NOMO-1 treated with DMSO at 0.1 percent for 48 hours (cell line): ENCODE measurements at regions not wholly inside any gene's neighbourhood (a gene's known extent, or its start where the extent isn't known, plus 50 kb on each side); places are given as distances from the start of the nearest gene placed in this dataset.

Experiments
- DNase-seq: peaks from one replicate; lab custom pipeline; 2025; ENCODE audit not compliant: unreplicated experiment; lab: John Stamatoyannopoulos, UW

DNA sequence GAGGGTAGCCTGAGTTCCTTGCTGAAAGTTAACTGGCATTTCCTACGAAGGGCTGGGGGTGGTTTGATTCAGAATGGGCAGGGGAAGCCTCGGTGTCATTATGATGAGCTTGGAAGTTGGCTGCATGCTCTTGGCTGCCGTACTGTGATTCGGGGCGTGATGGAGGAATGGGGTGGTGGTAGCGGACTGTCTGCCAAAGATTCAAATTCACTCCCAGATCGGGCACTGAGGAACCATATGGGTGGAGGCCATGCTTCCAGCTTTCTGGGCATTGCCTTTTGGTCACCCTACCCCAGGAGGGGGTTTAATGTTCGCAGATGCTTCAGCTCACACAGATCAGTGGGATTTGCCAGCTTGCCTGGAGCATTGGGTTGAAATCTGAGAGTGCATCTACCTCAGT, 492.8 kb upstream of the EEF2KMT start:
- no peak for DNase-seq

GRCh38 chr16:5589812-5590373, 492.3 kb upstream of the EEF2KMT start:
- no peak for DNase-seq

GRCh38 chr16:5584109-5584508, 486.5 kb upstream of the EEF2KMT start:
- DNase-seq = no peak

DNA sequence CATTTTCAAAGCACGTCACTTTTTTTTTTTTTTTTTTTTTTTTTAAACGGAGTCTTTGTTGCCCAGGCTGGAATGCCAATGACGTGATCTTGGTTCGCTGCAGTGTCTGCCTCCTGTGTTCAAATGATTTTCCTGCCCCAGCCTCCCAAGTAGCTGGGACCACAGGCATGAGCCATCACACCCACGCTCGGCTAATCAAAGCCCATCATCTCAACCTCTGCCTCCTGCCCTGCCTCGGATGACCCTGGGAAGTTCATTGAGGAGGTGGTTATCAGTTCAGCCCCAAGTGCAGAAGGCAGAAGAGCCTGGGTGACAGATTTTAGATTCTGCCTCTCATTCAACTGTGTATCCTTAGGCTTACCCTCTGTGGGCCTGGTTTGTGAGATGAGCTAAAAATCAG, 484.9 kb upstream of the EEF2KMT start:
- no peak for DNase-seq

GRCh38 chr16:5581908-5582307, 484.3 kb upstream of the EEF2KMT start:
- DNase-seq = no peak

DNA sequence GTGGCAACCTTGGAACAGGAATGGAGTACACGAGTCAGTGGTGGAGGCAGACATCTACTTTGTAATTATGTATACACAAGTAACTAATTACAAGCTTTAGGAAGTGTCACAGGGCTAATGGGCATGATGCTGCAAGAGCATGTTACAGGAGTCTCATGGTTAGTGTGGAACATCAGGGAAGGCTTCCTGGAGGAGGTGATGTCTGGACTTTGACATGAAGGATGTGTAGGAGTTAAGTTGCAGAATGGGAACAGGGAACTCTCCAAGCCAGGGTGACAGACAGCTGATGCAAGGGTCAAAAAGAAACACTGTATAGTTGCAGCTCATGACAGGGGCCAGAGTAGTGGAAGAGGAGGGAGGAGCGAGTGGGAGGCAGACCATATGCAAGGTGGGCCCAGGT, 483.8 kb upstream of the EEF2KMT start:
- DNase-seq = no peak

- no peak for DNase-seq
Observed at GRCh38 chr16:5580772-5581171, 483.2 kb upstream of the EEF2KMT start.

DNA sequence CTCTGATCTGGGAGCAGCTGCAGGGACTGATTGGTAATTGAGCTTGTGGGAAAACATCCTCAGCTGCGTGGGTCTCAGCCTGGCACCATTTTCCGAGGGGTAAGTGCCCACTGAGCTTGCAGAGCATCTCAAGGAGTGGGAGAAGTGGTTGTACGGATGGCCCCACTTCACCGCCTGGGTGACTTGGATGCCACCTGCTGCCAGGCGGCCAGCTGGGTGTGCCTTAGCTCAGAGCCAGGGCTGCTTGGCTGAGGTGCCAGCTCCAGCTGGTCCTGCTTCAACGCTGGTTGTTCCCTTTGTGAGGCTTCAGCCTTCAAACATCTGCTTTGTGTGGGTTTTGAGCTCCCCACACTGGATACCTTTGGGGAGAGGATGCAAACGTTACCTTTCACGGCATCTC, 482.7 kb upstream of the EEF2KMT start:
- DNase-seq = no peak

DNA sequence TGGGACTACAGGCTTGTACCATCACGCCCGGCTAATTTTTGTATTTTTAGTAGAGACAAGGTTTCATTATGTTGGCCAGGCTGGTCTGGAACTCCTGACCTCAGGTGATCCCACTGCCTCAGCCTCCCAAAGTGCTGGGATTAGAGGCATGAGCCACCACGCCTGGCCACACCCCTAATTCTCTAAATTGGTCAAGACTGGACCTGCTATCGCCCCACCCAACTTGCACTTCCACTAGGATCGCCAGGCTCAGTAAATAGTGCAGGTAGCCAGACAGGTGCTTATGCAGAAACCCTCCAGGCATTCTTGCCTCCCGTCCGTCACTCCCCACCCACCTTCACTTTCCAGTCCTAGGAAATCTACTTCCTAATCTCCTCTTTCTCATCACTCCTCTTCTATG, 481.4 kb upstream of the EEF2KMT start:
- DNase-seq = no peak

DNA sequence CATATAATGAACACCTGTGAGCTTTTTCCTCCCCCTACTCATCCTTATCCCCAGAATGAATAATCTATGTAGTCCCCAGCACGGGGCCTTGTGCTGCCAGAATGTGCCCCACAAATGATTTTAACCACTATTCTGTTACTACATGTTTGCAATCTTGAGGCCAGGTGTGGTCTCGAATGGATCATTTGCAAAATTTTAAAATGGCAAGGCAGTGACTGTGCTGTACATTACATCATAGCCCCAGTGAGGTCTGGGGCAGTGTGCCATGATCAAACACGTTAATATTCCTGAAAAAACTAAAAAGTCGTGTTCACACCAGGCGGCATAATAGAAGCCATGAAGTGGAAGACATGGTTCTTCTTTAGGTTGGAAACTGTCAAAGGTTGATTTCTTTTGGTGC, 479.9 kb upstream of the EEF2KMT start:
- DNase-seq = no peak

- DNase-seq = no peak
Observed at GRCh38 chr16:5575646-5576245, 478.2 kb upstream of the EEF2KMT start.

GRCh38 chr16:5575121-5575520, 477.5 kb upstream of the EEF2KMT start:
- no peak for DNase-seq

GRCh38 chr16:5572056-5572455, 474.5 kb upstream of the EEF2KMT start:
- DNase-seq = no peak

DNA sequence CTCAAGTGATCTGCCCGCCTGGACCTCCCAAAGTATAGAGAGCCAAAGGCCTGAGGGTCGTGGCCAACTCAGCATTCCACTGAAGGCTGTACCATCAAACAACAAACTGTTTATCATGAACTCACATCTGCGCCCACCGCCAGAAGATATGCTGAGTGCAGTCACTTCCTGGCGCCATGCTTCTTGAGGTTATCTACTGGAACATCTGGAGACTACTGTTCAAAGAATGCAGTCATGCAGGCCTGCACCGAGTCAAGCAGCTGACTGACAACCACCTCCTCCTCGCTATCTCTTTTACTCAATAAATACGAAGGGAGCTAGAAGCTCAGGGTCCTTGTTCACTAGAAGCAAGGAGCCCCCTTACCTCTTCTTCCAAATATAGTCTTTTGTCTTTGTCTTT, 473.9 kb upstream of the EEF2KMT start:
- DNase-seq = no peak

GRCh38 chr16:5561800-5562199, 464.2 kb upstream of the EEF2KMT start:
- DNase-seq = no peak

GRCh38 chr16:5560084-5560483, 462.5 kb upstream of the EEF2KMT start:
- no peak for DNase-seq

DNA sequence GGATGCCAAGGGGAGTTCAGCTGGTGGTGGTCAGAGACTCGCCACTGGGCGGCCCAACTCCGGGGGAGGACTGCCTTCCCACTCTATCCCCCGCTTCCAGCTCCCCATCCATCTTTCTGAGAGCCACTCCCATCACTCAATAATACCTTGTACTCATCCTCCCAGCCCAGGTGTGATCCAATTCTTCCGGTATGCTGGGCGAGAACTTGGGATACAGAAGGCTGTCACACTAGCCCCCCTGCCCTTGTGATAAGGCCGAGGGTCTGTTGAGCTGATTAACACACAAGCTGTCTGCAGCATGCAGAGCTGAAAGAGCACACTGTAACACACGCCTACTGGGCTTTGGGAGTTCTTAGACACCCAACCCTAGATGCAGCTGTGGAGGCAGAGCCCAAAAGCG, 460.4 kb upstream of the EEF2KMT start:
- DNase-seq = no peak

GRCh38 chr16:5557448-5557847, 459.9 kb upstream of the EEF2KMT start:
- DNase-seq = no peak

DNA sequence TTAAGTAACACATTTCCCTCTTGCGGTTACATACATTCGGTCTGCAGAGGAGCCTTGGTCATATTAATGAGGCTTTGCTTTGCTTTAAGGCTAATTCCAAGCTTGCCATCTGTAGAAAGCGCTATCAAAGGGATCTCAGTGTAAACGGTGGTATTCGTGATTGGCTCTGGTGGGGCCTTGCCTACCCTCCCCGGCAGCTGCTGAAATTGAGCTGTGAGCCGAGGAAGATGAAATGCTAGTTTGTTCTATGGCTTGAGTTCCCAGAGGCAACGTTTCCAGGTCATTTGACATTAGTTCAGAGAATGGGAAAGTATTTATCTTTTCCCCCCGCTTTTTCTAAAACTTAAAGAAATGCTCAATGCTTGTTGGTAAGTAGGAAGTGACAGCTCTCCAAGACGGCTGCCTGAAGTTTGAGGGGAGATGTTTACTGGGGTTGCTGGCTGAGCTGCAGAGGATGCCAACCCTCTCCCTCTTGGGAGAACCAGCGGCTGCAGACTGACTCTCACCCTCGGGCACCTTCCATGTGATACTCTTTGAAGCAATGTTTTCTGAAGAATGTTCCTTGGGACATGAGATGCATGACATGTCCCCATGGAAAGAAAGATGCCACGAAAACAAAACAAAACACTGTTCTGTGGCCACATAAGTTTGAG, 458.7 kb upstream of the EEF2KMT start:
- no peak for DNase-seq

DNA sequence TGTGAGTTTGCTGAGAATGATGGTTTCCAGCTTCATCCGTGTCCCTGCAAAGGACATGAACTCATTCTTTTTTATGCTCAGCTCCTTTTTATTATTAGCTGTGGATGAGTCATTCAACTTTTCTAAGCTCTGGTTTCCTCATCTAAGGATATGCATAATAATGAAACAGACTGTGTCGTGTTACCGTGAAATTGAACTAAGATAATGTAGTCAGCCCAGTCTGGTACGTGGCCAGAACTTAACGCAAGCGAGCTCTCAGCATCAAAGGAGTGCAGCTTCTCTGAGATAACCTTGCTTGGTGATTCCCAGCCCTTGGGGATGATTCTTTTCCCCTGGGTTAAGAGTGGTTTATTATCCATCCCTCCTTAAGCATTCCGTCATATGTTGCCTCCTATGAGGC, 454.3 kb upstream of the EEF2KMT start:
- no peak for DNase-seq

DNA sequence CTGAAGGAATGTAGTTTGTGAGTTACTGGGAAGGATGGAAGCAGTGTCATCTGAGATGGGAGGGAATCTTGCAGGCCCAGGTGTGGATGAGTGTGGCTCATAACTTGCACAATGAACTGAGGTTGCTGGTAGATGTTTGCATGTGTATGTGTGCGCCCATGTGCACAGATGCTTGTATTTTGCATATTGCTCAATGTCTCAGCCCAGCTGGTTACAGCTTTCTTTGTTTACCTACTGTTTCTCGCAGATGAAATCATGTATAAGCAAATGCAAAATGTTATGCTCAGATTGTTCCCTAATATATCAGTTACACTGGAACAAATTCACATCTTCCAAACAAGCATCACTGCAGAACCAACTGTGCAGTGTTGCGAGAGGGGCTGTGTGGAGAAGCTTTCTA, 452.2 kb upstream of the EEF2KMT start:
- no peak for DNase-seq

DNA sequence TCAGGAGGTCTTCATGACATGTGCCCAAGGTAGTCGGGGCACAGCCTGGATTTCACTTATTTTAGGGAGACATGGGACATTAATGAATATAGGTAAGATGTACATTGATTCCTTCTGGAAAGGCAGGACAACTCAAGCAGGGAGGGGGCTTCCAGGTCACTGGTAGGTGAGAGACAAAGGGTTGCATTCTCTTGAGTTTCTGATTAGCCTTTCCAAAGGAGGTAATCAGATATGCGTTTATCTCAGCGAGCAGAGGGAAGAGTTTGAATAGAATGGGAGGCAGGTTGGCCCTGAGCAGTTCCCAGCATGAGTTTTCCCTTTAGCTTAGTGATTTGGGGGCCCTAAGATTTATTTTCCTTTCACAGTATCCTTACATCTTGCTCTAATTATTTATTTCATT, 443.8 kb upstream of the EEF2KMT start:
- DNase-seq = no peak

- no peak for DNase-seq
Observed at GRCh38 chr16:5537347-5537746, 439.8 kb upstream of the EEF2KMT start.
